ENCODE measurements at regions not wholly inside any gene's neighbourhood (a gene's known extent, or its start where the extent isn't known, plus 50 kb on each side); places are given as distances from the start of the nearest gene placed in this dataset.
"Not testable (repeated sequence)": the region's sequence is repeated elsewhere in the genome, so short reads cannot be mapped to it uniquely, and the experiment has no call there.

DNA sequence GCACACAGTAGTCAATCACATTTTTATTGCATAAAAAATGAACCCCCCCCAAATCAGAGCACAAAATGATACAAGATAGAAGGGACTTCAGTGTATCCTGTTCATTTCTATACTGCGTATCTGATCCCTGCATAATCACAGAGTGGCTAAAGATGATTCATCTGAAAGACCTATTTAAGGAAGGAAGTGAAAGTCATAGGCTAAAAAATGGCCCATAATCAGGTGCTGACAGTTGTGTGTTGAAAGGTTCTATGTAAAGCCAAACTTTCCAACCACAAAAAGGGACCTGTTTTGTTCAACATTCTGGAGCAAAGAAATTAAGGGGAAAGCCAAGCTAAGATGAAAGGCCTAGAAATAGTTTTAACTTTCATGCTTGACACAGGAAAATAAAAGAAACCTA, 147.8 kb upstream of the ATP2B1 start:
- DNase-seq (ENCODE audit: low spot score) = no peak

- no peak for DNase-seq (ENCODE audit: low spot score)
These were observed 140.1 kb upstream of the ATP2B1 start for GRCh38 chr12:89848732-89849131.

DNA sequence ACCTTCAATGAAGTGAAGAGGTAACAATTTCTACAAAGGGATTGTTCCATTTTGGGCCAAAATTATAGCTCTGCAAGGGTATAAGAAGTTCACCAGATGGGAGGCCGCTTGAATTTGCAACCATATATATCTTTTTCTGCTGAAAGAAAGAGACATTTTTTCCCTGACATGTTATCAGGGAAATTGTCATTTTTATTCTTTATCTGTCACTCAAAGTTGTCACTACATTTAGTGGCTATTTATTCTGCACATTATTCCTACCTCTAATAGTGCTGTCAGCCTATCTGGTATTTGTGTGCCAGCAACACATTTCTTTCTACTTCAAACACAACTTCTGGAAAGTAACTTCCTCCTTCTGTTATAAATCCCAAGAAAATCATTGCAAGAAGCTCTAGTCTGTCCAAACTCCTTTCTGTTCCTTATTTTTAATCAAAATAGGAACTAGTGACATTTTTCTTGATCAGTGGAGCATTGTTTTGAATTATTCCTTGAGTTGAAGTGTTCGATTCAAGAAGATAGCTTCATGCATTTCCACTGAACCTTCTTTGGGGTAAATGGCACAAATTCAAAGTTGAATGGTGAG, 137.9 kb upstream of the ATP2B1 start:
- DNase-seq (ENCODE audit: low spot score) = no peak

DNA sequence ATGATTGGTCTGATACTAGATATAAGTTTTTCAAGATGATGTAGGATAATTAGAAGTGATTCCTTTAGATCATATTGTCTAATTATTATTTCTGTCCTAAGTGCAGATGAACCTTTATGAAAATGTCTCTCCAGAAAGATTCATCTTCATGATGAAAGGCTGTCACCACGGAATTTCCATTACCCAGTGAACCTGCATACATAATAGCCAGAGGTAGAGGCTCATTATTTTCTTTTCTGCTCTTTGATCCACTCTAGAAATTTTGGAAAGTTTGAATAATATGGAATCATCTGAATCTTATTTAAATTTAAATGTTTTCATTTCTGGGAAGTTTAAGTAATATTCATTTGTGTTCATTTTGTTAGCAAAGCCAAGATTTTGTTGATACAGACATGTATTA, 137.1 kb upstream of the ATP2B1 start:
- no peak for DNase-seq (ENCODE audit: low spot score)

- DNase-seq (ENCODE audit: low spot score) = no peak
These were observed 136.7 kb upstream of the ATP2B1 start for GRCh38 chr12:89845366-89845765.

- no peak for DNase-seq (ENCODE audit: low spot score)
These were observed 135.9 kb upstream of the ATP2B1 start for GRCh38 chr12:89844539-89844938.

- DNase-seq (ENCODE audit: low spot score) = no peak
These were observed 131.7 kb upstream of the ATP2B1 start for GRCh38 chr12:89840162-89840922.

DNA sequence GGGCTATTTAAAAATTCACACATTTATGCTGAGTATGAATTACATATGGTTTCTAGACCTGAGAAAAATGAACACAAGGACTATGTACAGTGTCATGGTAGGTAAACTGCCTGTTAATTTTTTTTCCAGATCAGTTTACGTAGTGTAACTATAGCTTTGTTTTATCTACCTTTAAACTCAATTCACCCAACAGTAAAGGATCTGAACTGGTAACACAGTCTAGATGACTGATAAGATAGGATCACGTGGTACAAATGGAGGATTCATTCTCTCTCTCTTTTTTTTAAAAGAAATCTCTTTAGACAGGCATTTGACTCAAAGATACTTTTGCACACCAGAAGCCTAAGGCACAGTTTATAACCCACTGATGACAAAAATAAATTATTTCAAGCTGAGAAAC, 130.8 kb upstream of the ATP2B1 start:
- DNase-seq (ENCODE audit: low spot score) = no peak

GRCh38 chr12:89838833-89839232, 130.2 kb upstream of the ATP2B1 start:
- no peak for DNase-seq (ENCODE audit: low spot score)

GRCh38 chr12:89836026-89836425, 127.4 kb upstream of the ATP2B1 start:
- DNase-seq (ENCODE audit: low spot score) = no peak

DNA sequence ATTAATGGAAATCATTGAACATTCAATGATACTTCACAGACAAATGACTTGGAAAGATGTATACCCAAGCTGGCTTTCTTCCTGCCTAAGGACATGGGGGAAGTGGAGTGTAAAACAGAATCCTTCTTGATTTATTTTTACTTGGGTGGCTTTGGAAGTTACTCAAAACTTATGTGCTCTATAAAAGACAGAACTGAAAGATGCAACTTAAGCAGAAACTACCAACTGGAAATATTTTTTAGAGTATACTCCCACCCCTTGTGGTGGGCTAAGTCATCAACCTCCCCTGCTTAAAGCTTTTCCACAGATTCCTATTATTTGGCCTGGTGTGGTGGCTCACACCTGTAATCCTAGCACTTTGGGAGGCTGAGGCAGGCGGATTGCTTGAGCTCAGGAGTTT, 126.0 kb upstream of the ATP2B1 start:
- DNase-seq (ENCODE audit: low spot score) = no peak

- DNase-seq (ENCODE audit: low spot score) = no peak
These were observed 125.0 kb upstream of the ATP2B1 start for GRCh38 chr12:89833337-89834252.

GRCh38 chr12:89832336-89832735, 123.7 kb upstream of the ATP2B1 start:
- no peak for DNase-seq (ENCODE audit: low spot score)

DNA sequence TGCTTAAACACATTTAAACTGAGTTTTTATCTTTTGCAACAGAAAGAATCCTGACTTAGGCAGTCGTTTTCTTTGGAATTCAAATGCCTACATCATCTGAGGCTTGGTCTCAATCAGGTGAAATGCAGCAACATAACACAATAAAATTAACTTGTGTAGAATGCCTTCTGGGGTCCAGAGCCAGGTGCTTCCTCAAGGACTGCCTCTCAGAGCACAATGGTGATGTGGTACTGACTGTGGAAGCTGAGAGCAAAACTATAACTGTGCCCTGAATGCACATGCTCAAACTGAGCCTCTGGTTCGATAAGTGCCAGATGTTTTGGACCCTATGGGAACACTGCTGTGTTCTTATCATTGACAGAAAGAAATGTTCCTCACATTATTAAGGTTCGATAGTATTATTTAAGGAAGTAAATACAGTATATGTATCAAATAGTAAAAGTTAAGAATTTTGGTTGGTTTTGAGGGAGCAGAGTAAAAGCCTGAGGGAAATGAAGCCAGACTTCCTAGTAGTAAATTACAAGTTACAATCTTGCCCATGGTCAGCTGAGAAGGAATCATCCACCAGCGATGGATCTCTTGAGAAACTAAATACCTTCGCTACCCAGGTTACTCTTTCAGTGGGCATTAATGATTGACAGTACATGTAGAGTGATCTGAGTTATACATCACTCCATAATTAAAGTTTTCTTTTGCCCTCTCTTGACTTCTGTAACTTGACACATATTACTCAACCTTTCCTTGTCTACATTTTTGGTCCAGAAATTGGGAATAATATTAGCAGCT, 122.9 kb upstream of the ATP2B1 start:
- DNase-seq (ENCODE audit: low spot score) = no peak

GRCh38 chr12:89829434-89829975, 120.9 kb upstream of the ATP2B1 start:
- no peak for DNase-seq (ENCODE audit: low spot score)

DNA sequence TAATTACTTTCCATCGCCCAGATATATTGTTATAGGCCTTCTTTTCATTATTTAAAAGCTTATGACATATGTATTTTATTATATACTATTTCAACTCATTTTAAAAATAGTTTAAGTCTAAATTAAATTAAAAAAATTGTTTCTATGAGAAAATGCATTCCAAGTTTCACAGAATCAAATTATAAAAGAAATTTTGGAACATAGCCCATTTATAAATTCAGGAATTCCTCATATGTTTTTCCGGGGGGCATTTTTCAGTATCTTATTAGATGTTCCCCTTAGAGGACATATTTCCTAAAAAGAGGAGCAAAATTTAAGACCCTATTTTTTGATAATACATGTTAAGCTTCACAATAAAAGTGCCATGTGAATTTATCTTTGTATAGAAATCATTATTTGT, 119.9 kb upstream of the ATP2B1 start:
- DNase-seq (ENCODE audit: low spot score) = no peak

DNA sequence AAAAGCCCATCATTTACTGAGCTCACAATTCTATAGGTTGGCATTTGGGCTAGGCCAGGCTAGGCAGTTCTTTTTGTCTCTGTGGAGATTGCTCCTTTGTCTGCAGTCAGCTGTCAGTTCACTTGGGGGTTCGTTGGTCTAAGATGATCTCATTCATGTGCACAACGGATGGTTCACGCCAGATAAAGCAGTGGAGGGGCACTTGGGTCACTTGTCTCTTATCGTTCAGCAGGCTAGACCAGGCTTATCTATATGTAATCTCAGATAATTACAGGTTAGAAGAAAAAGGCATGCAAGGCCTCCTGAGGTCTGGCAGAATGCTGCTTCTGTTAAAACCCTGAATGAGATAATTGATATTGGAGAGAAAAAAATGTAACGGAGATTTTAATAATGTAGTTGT, 119.0 kb upstream of the ATP2B1 start:
- DNase-seq (ENCODE audit: low spot score) = no peak

DNA sequence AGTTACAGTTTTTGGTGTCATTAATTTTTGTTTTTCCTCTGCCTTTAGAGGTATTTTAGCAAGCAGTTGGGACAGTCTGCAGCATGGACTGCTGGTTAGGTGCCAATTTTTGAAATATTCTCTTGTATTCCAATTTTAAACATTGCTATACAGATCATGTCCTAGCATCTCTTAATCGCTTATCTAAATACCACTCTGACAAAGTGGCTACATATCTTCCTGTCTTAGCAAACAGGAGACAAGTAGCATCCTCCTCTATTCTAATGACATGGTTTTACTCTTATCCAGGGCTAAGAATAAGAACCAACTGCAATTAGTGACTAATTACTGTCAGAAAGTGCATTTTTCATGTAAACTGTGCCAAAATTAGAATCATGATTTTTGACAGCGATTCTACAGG, 117.8 kb upstream of the ATP2B1 start:
- DNase-seq (ENCODE audit: low spot score) = no peak

GRCh38 chr12:89825591-89826449, 117.2 kb upstream of the ATP2B1 start:
- peak; percentile 26 for DNase-seq (ENCODE audit: low spot score)

GRCh38 chr12:89824822-89825221, 116.2 kb upstream of the ATP2B1 start:
- no peak for DNase-seq (ENCODE audit: low spot score)

DNA sequence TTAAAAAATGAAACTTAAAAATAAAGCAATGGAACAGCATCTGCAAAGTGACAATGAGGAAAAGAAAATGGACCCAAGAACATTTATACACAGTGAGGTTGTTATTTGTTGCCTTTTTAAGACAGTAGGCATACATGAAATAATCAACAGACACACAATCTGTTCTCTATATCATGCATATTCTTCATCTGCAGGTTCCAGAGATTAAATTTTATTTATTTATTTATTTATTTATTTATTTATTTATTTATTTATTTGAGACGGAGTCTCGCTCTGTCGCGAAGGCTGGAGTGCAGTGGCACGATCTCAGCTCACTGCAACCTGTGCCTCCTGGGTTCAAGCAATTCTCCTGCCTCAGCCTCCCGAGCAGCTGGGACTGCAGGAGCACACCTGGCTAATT, 114.4 kb upstream of the ATP2B1 start:
- DNase-seq (ENCODE audit: low spot score) = not testable (repeated sequence)

All from HuH-7.5 (cell line).